HCT116 (cell line): ENCODE measurements at regions not wholly inside any gene's neighbourhood (a gene's known extent, or its start where the extent isn't known, plus 50 kb on each side); places are given as distances from the start of the nearest gene placed in this dataset.

Source experiments
- ATAC-seq: fragments of 200-7000 bp; cut with Tn5 transposase; 2 replicates; pipeline ENCODE4 v1.9.1; 2020; ENCODE audit warnings: mild to moderate bottlenecking, moderate library complexity
- BruUV-seq: library from RNA; stranded (reverse); fragments of 400-500 nt; replicated peaks from 2 replicates; lab custom pipeline; 2021; lab: Mats Ljungman, UMichigan
- CTCF ChIA-PET: fragments of 300-600 bp; sonication (Branson Sonifier 250); formaldehyde crosslinking; loops from one replicate; lab custom pipeline; 2021; ENCODE audit warnings: antibody characterized with exemption; lab: Charles Lee
- POLR2A ChIA-PET: fragments of 300-600, 350-600 bp; sonication (Branson Sonifier 250); formaldehyde crosslinking; loops from one replicate; lab custom pipeline; 2021; ENCODE audit warnings: antibody characterized with exemption; lab: Charles Lee
- RAD21 ChIA-PET, 2 experiments: fragments of 300-600 bp; sonication (Branson Sonifier 250); formaldehyde crosslinking; loops; one replicate each; lab custom pipeline; 2023; ENCODE audit warnings: low total read pairs in 2 of 2; ENCODE audit not compliant: uncharacterized antibody in 2 of 2, unreplicated experiment in 2 of 2, low non-redundant PET in 1 of 2; lab: Charles Lee
- DNase-seq: peaks from one replicate; pipeline ENCODE4 v3.0.0-alpha.2; 2010; ENCODE audit warnings: low read depth, low spot score
- H2AFZ ChIP-seq: fragments of 200-600 bp; shearing (Covaris generic), sonication (generic); 2 replicates; pipeline ENCODE4 v1.6.1; 2017; ENCODE audit warnings: low read depth, mixed run types, mixed read lengths, antibody characterized with exemption, low read length; ENCODE audit not compliant: poor library complexity, severe bottlenecking
- H3K27ac ChIP-seq: 2 replicates; pipeline ENCODE4 v1.5.1; 2012; ENCODE audit warnings: low read depth, low read length
- H3K27me3 ChIP-seq: fragments of 200-600 bp; sonication (generic); 2 replicates; pipeline ENCODE4 v1.6.1; 2016; ENCODE audit warnings: mixed run types, low read length, mixed read lengths; ENCODE audit not compliant: insufficient read depth
- H3K36me3 ChIP-seq, 2 experiments: fragments of 200-500 bp in 1 of 2; fragments of 200-600 bp in 1 of 2; sonication (Bioruptor generic) in 1 of 2; sonication (generic) in 1 of 2; 2 replicates each; pipeline versions ENCODE4 v1.5.1 to v1.6.1; 2014 to 2016; ENCODE audit warnings: low read length in 2 of 2, inconsistent platforms in 1 of 2, mixed read lengths in 1 of 2, mixed run types in 1 of 2; ENCODE audit not compliant: insufficient read depth in 2 of 2, control insufficient read depth in 1 of 2
- H3K4me1 ChIP-seq, 2 experiments: fragments of 200-600 bp in 1 of 2; sonication (generic) in 1 of 2; 2 replicates each; pipeline versions ENCODE4 v1.5.1 to v1.6.1; 2012 to 2017; ENCODE audit warnings: low read length in 2 of 2, inconsistent platforms in 1 of 2, mild to moderate bottlenecking in 1 of 2, mixed read lengths in 1 of 2, mixed run types in 1 of 2, moderate library complexity in 1 of 2; ENCODE audit not compliant: insufficient read depth in 2 of 2, control insufficient read depth in 1 of 2
- H3K4me2 ChIP-seq: fragments of 200-600 bp; sonication (generic); 2 replicates; pipeline ENCODE4 v1.6.1; 2017; ENCODE audit warnings: mixed run types, low read length, mixed read lengths
- H3K4me3 ChIP-seq, 2 experiments: fragments of 200-600 bp in 1 of 2; sonication (generic) in 1 of 2; replicated peaks in 1 of 2; 2 replicates each; pipeline ENCODE4 v1.5.1; 2011 to 2016; ENCODE audit warnings: low read length in 2 of 2, control low read depth in 1 of 2, low read depth in 1 of 2, mild to moderate bottlenecking in 1 of 2, mixed read lengths in 1 of 2, mixed run types in 1 of 2
- H3K79me2 ChIP-seq: fragments of 200-600 bp; sonication (generic); 2 replicates; pipeline ENCODE4 v1.6.1; 2017; ENCODE audit warnings: mild to moderate bottlenecking, mixed run types, low read length, moderate library complexity, mixed read lengths; ENCODE audit not compliant: insufficient read depth
- H3K9ac ChIP-seq: fragments of 200-600 bp; sonication (generic); 2 replicates; pipeline ENCODE4 v1.6.1; 2016; ENCODE audit warnings: low read length, mixed read lengths
- H3K9me2 ChIP-seq: fragments of 200-600 bp; sonication (generic), shearing (Covaris generic); 2 replicates; pipeline ENCODE4 v1.6.1; 2017; ENCODE audit warnings: mixed run types, mild to moderate bottlenecking, moderate library complexity; ENCODE audit not compliant: insufficient read depth
- H3K9me3 ChIP-seq, 2 experiments: fragments of 200-500 bp in 1 of 2; fragments of 200-600 bp in 1 of 2; sonication (Bioruptor generic) in 1 of 2; sonication (generic) in 1 of 2; 2 replicates each; pipeline ENCODE4 v1.6.1; 2014 to 2017; ENCODE audit warnings: low read length in 2 of 2, mixed read lengths in 2 of 2, inconsistent platforms in 1 of 2, low read depth in 1 of 2, mild to moderate bottlenecking in 1 of 2, mixed run types in 1 of 2, moderate library complexity in 1 of 2; ENCODE audit not compliant: control insufficient read depth in 1 of 2, insufficient read depth in 1 of 2
- H4K20me1 ChIP-seq: fragments of 200-600 bp; sonication (generic), shearing (Covaris generic); 2 replicates; pipeline ENCODE4 v1.6.1; 2017; ENCODE audit warnings: mixed run types, mild to moderate bottlenecking, moderate library complexity; ENCODE audit not compliant: insufficient read depth
- CEBPB ChIP-seq: IDR thresholded peaks from 2 replicates; pipeline ENCODE4 v1.6.1; 2012; ENCODE audit warnings: low read depth
- EGR1 ChIP-seq: IDR thresholded peaks from 2 replicates; pipeline ENCODE4 v1.6.1; 2012; ENCODE audit warnings: low read depth
- ELF1 ChIP-seq: IDR thresholded peaks from 2 replicates; pipeline ENCODE4 v1.6.1; 2012; ENCODE audit warnings: low read depth, borderline replicate concordance
- EZH2 ChIP-seq: fragments of 200-600 bp; sonication (generic); IDR thresholded peaks from 2 replicates; pipeline ENCODE4 v1.6.1; 2017; ENCODE audit warnings: antibody characterized with exemption, mixed run types
- EZH2phosphoT487 ChIP-seq: fragments of 200-600 bp; IDR thresholded peaks from 2 replicates; pipeline ENCODE4 v1.6.1; 2018; ENCODE audit warnings: antibody characterized with exemption, borderline replicate concordance
- FOSL1 ChIP-seq: IDR thresholded peaks from 2 replicates; pipeline ENCODE4 v1.6.1; 2012; ENCODE audit warnings: low read depth
- JUND ChIP-seq: IDR thresholded peaks from 2 replicates; pipeline ENCODE4 v1.6.1; 2012
- POLR2AphosphoS5 ChIP-seq: IDR thresholded peaks from 2 replicates; pipeline ENCODE4 v1.6.1; 2011; ENCODE audit warnings: mild to moderate bottlenecking, low read depth, low read length, moderate library complexity
- SIN3A ChIP-seq: IDR thresholded peaks from 2 replicates; pipeline ENCODE4 v1.6.1; 2012; ENCODE audit warnings: low read depth
- SP1 ChIP-seq: IDR thresholded peaks from 2 replicates; pipeline ENCODE4 v1.6.1; 2012; ENCODE audit warnings: low read depth
- SRF ChIP-seq: IDR thresholded peaks from 2 replicates; pipeline ENCODE4 v1.6.1; 2012; ENCODE audit warnings: low read depth
- TCF7L2 ChIP-seq: IDR thresholded peaks from 2 replicates; pipeline ENCODE4 v1.7.0; 2011; ENCODE audit warnings: borderline replicate concordance, inconsistent platforms; ENCODE audit not compliant: insufficient read depth, insufficient read length; ENCODE audit errors: extremely low read depth
- YY1 ChIP-seq: IDR thresholded peaks from 2 replicates; pipeline ENCODE4 v1.6.1; 2011; ENCODE audit warnings: low read length, low read depth, moderate library complexity, mild to moderate bottlenecking; ENCODE audit not compliant: insufficient replicate concordance; ENCODE audit errors: extremely low read depth
- ZFX ChIP-seq: fragments of 450-650 bp; IDR thresholded peaks from 2 replicates; pipeline ENCODE4 v1.6.1; 2017
- ZNF274 ChIP-seq: fragments of 200-500 bp; sonication (Bioruptor generic); IDR thresholded peaks from 2 replicates; pipeline ENCODE4 v1.6.1; 2014; ENCODE audit warnings: mild to moderate bottlenecking, low read depth, low read length, inconsistent platforms
- intact Hi-C: fragments of 100-400 bp; cut with micrococcal nuclease; formaldehyde crosslinking; loops from 2 replicates; pipeline ENCODE4 v1.10.0; 2022
- TF ChIP-seq, protein P1 (sequence below): IDR thresholded peaks from 2 replicates; pipeline ENCODE4 v1.6.1; 2011; ENCODE audit warnings: mild to moderate bottlenecking, low read length, moderate library complexity; ENCODE audit not compliant: insufficient replicate concordance; ENCODE audit errors: extremely low read depth
- TF ChIP-seq, protein P2 (sequence below): IDR thresholded peaks from 2 replicates; pipeline ENCODE4 v1.6.1; 2012; ENCODE audit warnings: low read depth
- TF ChIP-seq, protein P3 (sequence below): IDR thresholded peaks from 2 replicates; pipeline ENCODE4 v1.6.1; 2012

DNA sequence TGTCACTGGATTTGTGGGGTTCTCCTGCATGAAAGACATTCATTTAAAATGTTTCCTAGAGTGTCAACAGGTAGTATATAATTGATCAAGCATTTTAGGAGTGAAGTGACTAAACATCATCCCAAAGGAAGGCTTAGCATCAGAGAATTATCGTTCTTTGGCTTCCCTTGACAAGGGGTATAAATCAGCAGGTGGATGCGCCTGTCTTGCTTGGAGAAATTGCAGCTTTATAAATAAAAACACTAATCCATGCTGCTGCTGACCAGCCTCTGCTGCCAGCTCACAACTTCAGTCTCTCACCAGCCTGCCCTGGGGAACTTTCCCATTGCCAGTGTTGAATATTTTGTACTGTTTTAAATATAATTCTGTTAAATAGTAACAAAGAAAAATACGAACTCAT lies 1184.7 kb upstream of the TENM4 start:
- RAD21 ChIA-PET = no interaction called here
- no peaks in the 10 kb centered on the region for H3K36me3 ChIP-seq
- ATAC-seq (no peak), DNase-seq (no peak)
- H3K9me2 ChIP-seq = no peaks in the 10 kb centered on the region
- no peak overlapping the region for H3K9ac ChIP-seq
- H3K4me3 ChIP-seq = no peak overlapping the region
- TF ChIP-seq EZH2phosphoT487 (no peak), ELF1 (no peak), FOSL1 (no peak), EGR1 (no peak)
- CTCF ChIA-PET = no interaction called here
- H3K27me3 ChIP-seq = no peaks in the 10 kb centered on the region
- peaks cover 0 to 11% of the 10 kb centered on the region in 2 experiments; a peak in 2 of 4 replicates for H3K9me3 ChIP-seq
- no peak overlapping the region for H3K4me2 ChIP-seq
- intact Hi-C loops = no loop called here
- no peaks in the 10 kb centered on the region for H3K4me1 ChIP-seq
- BruUV-seq = no TSS peak
- H4K20me1 ChIP-seq = no peaks in the 10 kb centered on the region
- POLR2A ChIA-PET = no interaction called here
- no peak overlapping the region for H3K27ac ChIP-seq
- no peaks in the 10 kb centered on the region for H3K79me2 ChIP-seq
- H2AFZ ChIP-seq = no peak overlapping the region

DNA sequence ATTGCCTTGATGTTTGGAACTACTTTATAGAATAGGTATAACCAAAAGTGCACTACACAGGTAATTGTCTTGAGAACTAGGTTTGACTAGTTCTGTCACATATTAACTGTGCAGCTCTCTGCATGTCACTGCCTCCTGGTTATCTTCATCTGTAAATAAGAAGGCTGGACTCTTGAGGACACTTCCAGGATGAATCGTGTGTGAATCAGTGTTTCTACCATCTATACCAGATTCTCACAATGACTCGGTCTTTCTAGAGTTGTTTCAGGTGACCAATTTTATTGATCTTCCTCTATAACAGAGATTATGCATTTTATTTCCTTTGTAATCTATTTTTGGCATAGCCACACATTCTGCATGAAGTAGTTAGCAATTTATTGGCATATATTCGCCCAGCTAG lies 1181.0 kb upstream of the TENM4 start:
- H3K79me2 ChIP-seq = no peaks in the 10 kb centered on the region
- H3K9me3 ChIP-seq = peaks cover 0 to 12% of the 10 kb centered on the region in 2 experiments; a peak in 1 of 4 replicates
- no peak overlapping the region for H2AFZ ChIP-seq
- no peak overlapping the region for H3K4me2 ChIP-seq
- no peak overlapping the region for H3K9ac ChIP-seq
- no peaks in the 10 kb centered on the region for H3K27me3 ChIP-seq
- BruUV-seq = no TSS peak
- no peak overlapping the region for H3K27ac ChIP-seq
- ATAC-seq = no peak
- RAD21 ChIA-PET = no interaction called here
- no peaks in the 10 kb centered on the region for H3K36me3 ChIP-seq
- H3K4me1 ChIP-seq = no peaks in the 10 kb centered on the region
- H3K4me3 ChIP-seq = no peak overlapping the region
- no peak for DNase-seq
- no peaks in the 10 kb centered on the region for H3K9me2 ChIP-seq
- intact Hi-C loops = no loop called here
- POLR2A ChIA-PET = no interaction called here
- CTCF ChIA-PET = no interaction called here
- no peaks in the 10 kb centered on the region for H4K20me1 ChIP-seq
- TF ChIP-seq YY1 (no peak), TCF7L2 (no peak), SP1 (no peak), ZNF274 (no peak), CEBPB (no peak), ELF1 (no peak), ZFX (no peak), JUND (no peak), SRF (no peak), POLR2AphosphoS5 (no peak), EZH2 (no peak), SIN3A (no peak)
- TF ChIP-seq, protein P1, sequence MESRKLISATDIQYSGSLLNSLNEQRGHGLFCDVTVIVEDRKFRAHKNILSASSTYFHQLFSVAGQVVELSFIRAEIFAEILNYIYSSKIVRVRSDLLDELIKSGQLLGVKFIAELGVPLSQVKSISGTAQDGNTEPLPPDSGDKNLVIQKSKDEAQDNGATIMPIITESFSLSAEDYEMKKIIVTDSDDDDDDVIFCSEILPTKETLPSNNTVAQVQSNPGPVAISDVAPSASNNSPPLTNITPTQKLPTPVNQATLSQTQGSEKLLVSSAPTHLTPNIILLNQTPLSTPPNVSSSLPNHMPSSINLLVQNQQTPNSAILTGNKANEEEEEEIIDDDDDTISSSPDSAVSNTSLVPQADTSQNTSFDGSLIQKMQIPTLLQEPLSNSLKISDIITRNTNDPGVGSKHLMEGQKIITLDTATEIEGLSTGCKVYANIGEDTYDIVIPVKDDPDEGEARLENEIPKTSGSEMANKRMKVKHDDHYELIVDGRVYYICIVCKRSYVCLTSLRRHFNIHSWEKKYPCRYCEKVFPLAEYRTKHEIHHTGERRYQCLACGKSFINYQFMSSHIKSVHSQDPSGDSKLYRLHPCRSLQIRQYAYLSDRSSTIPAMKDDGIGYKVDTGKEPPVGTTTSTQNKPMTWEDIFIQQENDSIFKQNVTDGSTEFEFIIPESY = no peak
- TF ChIP-seq, protein P2, sequence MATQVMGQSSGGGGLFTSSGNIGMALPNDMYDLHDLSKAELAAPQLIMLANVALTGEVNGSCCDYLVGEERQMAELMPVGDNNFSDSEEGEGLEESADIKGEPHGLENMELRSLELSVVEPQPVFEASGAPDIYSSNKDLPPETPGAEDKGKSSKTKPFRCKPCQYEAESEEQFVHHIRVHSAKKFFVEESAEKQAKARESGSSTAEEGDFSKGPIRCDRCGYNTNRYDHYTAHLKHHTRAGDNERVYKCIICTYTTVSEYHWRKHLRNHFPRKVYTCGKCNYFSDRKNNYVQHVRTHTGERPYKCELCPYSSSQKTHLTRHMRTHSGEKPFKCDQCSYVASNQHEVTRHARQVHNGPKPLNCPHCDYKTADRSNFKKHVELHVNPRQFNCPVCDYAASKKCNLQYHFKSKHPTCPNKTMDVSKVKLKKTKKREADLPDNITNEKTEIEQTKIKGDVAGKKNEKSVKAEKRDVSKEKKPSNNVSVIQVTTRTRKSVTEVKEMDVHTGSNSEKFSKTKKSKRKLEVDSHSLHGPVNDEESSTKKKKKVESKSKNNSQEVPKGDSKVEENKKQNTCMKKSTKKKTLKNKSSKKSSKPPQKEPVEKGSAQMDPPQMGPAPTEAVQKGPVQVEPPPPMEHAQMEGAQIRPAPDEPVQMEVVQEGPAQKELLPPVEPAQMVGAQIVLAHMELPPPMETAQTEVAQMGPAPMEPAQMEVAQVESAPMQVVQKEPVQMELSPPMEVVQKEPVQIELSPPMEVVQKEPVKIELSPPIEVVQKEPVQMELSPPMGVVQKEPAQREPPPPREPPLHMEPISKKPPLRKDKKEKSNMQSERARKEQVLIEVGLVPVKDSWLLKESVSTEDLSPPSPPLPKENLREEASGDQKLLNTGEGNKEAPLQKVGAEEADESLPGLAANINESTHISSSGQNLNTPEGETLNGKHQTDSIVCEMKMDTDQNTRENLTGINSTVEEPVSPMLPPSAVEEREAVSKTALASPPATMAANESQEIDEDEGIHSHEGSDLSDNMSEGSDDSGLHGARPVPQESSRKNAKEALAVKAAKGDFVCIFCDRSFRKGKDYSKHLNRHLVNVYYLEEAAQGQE = no peak
- TF ChIP-seq, protein P3, sequence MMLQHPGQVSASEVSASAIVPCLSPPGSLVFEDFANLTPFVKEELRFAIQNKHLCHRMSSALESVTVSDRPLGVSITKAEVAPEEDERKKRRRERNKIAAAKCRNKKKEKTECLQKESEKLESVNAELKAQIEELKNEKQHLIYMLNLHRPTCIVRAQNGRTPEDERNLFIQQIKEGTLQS = no peak
